H1 (cell line): ENCODE measurements at regions not wholly inside any gene's neighbourhood (a gene's known extent, or its start where the extent isn't known, plus 50 kb on each side); places are given as distances from the start of the nearest gene placed in this dataset.

Experiments used
- BRCA1 ChIP-seq: IDR thresholded peaks from 2 replicates; pipeline ENCODE4 v1.6.1; 2012; ENCODE audit warnings: low read depth, low read length, improper control_type of control experiment
- NRF1 ChIP-seq: IDR thresholded peaks from 2 replicates; pipeline ENCODE4 v1.6.1; 2011; ENCODE audit warnings: mild to moderate bottlenecking, low read depth, low read length, improper control_type of control experiment
- RFX5 ChIP-seq: IDR thresholded peaks from 2 replicates; pipeline ENCODE4 v1.6.1; 2011; ENCODE audit warnings: low read depth, low read length, improper control_type of control experiment, borderline replicate concordance
- SAP30 ChIP-seq: fragments of 300-600 bp; sonication (generic); IDR thresholded peaks from 2 replicates; pipeline ENCODE4 v1.7.1; 2012; ENCODE audit warnings: low read length, moderate library complexity, mild to moderate bottlenecking, inconsistent platforms; ENCODE audit not compliant: insufficient read depth, insufficient replicate concordance
- SIN3A ChIP-seq, 2 experiments: IDR thresholded peaks in 1 of 2; conservative IDR thresholded peaks in 1 of 2; 2 replicates each; pipeline ENCODE4 v1.6.1; 2011 to 2012; ENCODE audit warnings: low read length in 2 of 2, improper control_type of control experiment in 1 of 2, low read depth in 1 of 2, mild to moderate bottlenecking in 1 of 2

DNA sequence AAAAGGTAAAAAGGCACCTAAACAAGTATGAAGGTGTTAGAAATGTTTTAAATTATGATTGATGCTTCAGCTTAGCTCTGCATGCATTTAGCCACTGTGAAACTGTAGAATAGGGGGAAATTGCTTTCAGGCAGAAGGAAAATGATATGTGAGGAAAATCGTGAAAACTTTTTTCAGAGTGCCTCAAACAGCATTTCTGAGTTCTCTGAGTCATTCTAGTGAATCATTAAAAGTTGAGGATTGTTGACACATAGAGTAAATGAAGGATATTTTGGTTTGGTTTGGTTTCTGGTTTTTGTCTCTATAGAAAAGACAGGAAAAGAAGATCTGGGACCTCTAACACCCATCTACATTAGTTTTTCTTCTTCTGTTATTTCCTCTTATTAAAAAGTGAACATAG is 332.5 kb upstream of the TRAM1L1 start (continued):
- TF ChIP-seq RFX5 (no peak), SIN3A (conservative IDR thresholded peaks at IDR 0.05 in 1 of 2, IDR thresholded peaks at IDR 0.05 in 1 of 2; ENCODE audit: low read depth in 1 of 2, low read length in 2 of 2) (no peak), NRF1 (no peak), SAP30 (no peak), BRCA1 (no peak)
